Neutrophil (primary cell): ENCODE measurements at regions not wholly inside any gene's neighbourhood (a gene's known extent, or its start where the extent isn't known, plus 50 kb on each side); places are given as distances from the start of the nearest gene placed in this dataset.
A peak's percentile ranks its signal among the peaks of the same experiment; 100 is the strongest.

Experiments
- H3K27ac ChIP-seq: fragments of 200-600 bp; sonication (generic); 2 replicates; pipeline ENCODE4 v1.5.1; 2016; ENCODE audit warnings: mild to moderate bottlenecking, moderate library complexity
- H3K27me3 ChIP-seq: fragments of 200-600 bp; sonication (generic); 2 replicates; pipeline ENCODE4 v1.6.0; 2016; ENCODE audit warnings: mild to moderate bottlenecking
- H3K36me3 ChIP-seq: fragments of 200-600 bp; sonication (generic); 2 replicates; pipeline ENCODE4 v1.5.1; 2017
- H3K4me1 ChIP-seq, 2 experiments: fragments of 200-600 bp in 1 of 2; sonication (generic) in 1 of 2; 1 replicate in 1 of 2; 2 replicates in 1 of 2; pipeline versions ENCODE4 v1.5.1 to v1.6.1; 2013 to 2016; ENCODE audit warnings: low read depth in 1 of 2, low read length in 1 of 2, mild to moderate bottlenecking in 1 of 2, moderate library complexity in 1 of 2; ENCODE audit not compliant: control insufficient read depth in 1 of 2, insufficient read depth in 1 of 2
- H3K4me3 ChIP-seq, 2 experiments: fragments of 200-600 bp in 1 of 2; sonication (generic) in 1 of 2; 1 replicate in 1 of 2; 2 replicates in 1 of 2; pipeline ENCODE4 v1.5.1; 2013 to 2016; ENCODE audit warnings: low read depth in 1 of 2, low read length in 1 of 2, mild to moderate bottlenecking in 1 of 2, moderate library complexity in 1 of 2
- H3K9me3 ChIP-seq: fragments of 200-600 bp; sonication (generic); 2 replicates; pipeline ENCODE4 v1.5.1; 2016
- TF ChIP-seq, protein P1 (sequence below): fragments of 200-600 bp; sonication (generic); IDR thresholded peaks from 2 replicates; pipeline ENCODE4 v1.5.1; 2016; ENCODE audit warnings: antibody characterized with exemption

DNA sequence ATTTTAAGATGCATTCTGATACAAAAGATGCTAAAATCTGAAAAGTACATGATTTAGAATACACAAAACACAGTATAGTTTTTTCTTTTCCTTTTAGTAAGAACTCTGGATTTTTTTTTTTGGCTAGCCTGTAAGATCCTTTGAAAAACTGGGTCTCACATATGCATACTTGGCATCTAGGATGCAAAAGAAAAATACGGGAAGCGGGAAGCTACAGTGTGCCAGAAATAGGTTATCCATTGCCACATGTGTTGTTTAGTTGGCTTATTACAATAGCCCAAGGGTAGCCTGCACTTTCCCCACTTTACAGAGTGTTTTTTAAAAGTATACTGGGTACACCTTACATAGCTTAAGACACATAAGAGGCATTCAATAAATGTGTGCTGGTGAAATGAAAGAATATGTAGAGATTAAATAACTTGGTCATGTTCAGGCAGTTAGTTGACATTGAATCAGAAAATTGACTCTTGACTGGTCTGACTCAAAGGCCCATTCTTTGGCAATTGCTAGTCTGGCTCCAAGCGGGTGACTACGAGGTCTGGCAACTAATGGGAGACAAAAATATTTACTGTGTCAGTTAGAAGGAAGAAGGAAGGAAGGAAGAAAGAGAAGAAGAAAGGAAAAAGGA lies 286.8 kb upstream of the TRIB2 start:
- Histone ChIP-seq H3K4me1 (peaks cover 12 to 19% of the 10 kb centered on the region in 2 experiments), H3K27me3 (no peaks in the 10 kb centered on the region), H3K4me3 (peak overlapping the region in 1 of 2 experiments; percentile 24), H3K27ac (peak overlapping the region; percentile 83), H3K36me3 (no peaks in the 10 kb centered on the region), H3K9me3 (no peaks in the 10 kb centered on the region)
- TF ChIP-seq, protein P1, sequence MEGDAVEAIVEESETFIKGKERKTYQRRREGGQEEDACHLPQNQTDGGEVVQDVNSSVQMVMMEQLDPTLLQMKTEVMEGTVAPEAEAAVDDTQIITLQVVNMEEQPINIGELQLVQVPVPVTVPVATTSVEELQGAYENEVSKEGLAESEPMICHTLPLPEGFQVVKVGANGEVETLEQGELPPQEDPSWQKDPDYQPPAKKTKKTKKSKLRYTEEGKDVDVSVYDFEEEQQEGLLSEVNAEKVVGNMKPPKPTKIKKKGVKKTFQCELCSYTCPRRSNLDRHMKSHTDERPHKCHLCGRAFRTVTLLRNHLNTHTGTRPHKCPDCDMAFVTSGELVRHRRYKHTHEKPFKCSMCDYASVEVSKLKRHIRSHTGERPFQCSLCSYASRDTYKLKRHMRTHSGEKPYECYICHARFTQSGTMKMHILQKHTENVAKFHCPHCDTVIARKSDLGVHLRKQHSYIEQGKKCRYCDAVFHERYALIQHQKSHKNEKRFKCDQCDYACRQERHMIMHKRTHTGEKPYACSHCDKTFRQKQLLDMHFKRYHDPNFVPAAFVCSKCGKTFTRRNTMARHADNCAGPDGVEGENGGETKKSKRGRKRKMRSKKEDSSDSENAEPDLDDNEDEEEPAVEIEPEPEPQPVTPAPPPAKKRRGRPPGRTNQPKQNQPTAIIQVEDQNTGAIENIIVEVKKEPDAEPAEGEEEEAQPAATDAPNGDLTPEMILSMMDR, result no peak

DNA sequence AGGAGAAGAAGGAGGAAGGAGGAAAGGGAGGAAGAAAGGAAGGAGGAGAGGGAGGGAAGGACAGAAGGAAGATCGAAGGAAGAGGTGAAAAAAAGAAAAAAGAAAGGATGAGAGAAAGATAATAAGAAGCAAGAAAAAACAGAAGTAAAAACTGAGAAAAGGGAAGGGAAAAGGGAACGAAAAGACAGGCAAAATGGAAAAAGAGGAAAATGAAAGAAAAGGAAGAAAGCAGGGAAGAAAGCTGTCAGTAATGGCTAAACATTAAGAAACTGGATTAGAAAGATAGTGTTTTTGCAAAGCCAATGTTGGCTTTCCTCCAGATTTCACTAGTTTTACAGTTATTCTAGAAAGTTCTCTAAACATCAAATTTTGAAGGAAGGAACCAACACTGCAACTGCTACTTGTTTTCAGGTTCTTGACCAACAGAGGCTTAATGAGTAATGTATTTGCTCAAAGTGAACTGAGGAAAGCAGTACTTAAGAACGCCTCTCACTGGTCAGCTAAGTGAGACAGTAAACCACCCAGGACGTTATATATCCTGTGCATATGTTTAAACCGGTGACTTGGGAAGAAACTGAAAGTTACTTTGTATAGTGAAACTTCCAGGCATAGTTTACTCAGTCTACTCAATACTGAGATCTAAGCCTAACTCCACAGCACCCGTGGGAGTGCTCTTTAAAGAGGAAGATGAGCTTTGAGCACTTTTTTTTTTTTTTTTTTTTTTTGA lies 286.2 kb upstream of the TRIB2 start:
- no peaks in the 10 kb centered on the region for H3K27me3 ChIP-seq
- no peaks in the 10 kb centered on the region for H3K36me3 ChIP-seq
- peaks cover 12 to 19% of the 10 kb centered on the region in 2 experiments for H3K4me1 ChIP-seq
- H3K4me3 ChIP-seq, result peak overlapping the region; percentile 24 to 26
- peak overlapping the region; percentile 83 for H3K27ac ChIP-seq
- TF ChIP-seq, protein P1, result no peak
- no peaks in the 10 kb centered on the region for H3K9me3 ChIP-seq

DNA sequence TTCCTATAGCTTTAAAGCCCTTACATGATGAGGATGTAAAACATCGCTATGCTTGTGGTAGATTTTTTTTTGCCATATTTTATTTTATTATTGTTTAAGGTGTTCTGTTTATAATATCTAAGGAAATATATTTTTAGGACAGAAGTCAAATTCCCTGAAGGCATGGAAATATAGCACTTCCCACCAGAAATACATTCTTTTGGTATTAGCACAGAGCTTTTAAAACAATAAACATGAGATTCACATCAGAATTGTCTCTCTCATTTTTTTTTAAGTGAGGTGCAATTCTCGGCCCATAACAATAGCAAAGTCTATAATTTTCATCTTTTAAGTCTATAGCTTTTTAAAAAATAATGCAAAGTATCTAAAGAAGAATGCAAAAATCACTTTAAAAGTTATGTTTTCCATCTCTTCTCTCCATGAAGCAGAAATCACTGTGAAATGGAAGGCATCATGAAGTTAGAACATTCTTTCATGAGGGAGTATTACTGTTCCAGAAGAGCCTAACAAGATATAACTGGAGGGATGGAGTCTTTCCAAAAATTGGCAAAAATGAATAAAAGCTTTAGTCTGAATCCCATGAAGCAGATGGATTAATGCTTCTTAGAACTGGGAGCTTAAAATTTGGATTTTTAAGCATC lies 283.6 kb upstream of the TRIB2 start:
- Histone ChIP-seq H3K4me3 (no peak overlapping the region), H3K27me3 (no peaks in the 10 kb centered on the region), H3K36me3 (no peaks in the 10 kb centered on the region), H3K9me3 (no peaks in the 10 kb centered on the region), H3K27ac (no peak overlapping the region), H3K4me1 (peaks cover 12 to 19% of the 10 kb centered on the region in 2 experiments)
- TF ChIP-seq, protein P1, result no peak

DNA sequence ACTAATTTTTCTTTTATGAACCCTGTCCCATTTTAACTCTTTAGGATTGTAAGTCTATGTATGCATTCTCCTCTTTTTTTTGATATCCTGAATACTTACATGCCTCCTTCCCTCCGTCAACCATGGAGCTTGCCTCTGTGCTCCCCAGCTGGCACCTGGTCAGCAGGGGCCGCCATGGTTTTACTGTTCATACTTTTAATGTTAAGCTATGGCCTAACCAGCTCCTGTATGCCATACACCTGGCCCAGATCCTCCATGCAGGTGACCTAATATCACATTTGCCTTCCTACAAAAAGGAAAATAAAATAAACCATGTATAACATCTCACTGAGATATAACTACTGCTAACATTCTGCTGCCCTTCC lies 283.1 kb upstream of the TRIB2 start:
- Histone ChIP-seq H3K36me3 (no peaks in the 10 kb centered on the region), H3K4me3 (no peak overlapping the region), H3K27me3 (no peaks in the 10 kb centered on the region), H3K9me3 (no peaks in the 10 kb centered on the region), H3K4me1 (peaks cover 12 to 19% of the 10 kb centered on the region in 2 experiments), H3K27ac (no peak overlapping the region)
- TF ChIP-seq, protein P1, result no peak

DNA sequence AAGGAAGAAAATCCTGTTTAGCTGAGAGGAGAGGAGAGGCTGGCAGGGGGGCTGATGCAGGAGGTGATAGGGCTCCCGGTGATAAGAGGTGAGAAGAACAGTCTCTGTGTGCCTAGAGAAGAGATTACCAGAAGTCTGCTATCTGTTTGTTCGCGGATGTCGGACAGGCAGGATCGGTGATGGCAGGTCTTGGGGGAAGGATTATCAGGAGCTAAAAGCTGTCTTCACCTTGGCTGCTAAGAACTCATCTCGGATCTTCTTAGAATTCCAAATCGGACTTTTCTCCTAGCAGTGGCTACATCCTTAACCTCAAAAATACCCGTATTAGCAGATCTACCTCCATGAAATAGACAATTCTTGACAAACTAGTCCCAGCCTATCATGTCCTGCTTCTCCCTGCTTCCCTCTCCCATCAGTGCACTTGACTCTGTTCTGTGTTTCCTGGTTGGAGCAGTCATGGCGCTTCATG lies 282.1 kb upstream of the TRIB2 start:
- no peak overlapping the region for H3K4me3 ChIP-seq
- TF ChIP-seq, protein P1, result no peak

More for the DNA sequence above, 282.1 kb upstream of the TRIB2 start:
- Histone ChIP-seq H3K27me3 (no peaks in the 10 kb centered on the region), H3K9me3 (no peaks in the 10 kb centered on the region), H3K4me1 (peaks cover 12 to 19% of the 10 kb centered on the region in 2 experiments), H3K36me3 (no peaks in the 10 kb centered on the region), H3K27ac (no peak overlapping the region)
